Ishikawa (cell line): ENCODE measurements at regions not wholly inside any gene's neighbourhood (a gene's known extent, or its start where the extent isn't known, plus 50 kb on each side); places are given as distances from the start of the nearest gene placed in this dataset.

Experiments used
- CEBPB ChIP-seq: IDR thresholded peaks from 2 replicates; pipeline ENCODE4 v1.6.1; 2012
- CREB1 ChIP-seq: IDR thresholded peaks from 2 replicates; pipeline ENCODE4 v1.6.1; 2012; ENCODE audit warnings: low read depth
- EGR1 ChIP-seq: IDR thresholded peaks from 2 replicates; pipeline ENCODE4 v1.6.1; 2012
- EP300 ChIP-seq: IDR thresholded peaks from 2 replicates; pipeline ENCODE4 v1.6.1; 2012; ENCODE audit warnings: borderline replicate concordance
- FOXM1 ChIP-seq: IDR thresholded peaks from 2 replicates; pipeline ENCODE4 v1.6.1; 2012; ENCODE audit warnings: low read depth, borderline replicate concordance
- NFIC ChIP-seq: IDR thresholded peaks from 2 replicates; pipeline ENCODE4 v1.6.1; 2012
- RAD21 ChIP-seq: IDR thresholded peaks from 2 replicates; pipeline ENCODE4 v1.6.1; 2012; ENCODE audit warnings: low read depth
- TAF1 ChIP-seq: IDR thresholded peaks from 2 replicates; pipeline ENCODE4 v1.6.1; 2012; ENCODE audit warnings: low read depth, mild to moderate bottlenecking
- TCF12 ChIP-seq: IDR thresholded peaks from 2 replicates; pipeline ENCODE4 v1.6.1; 2012; ENCODE audit warnings: low read depth
- TEAD4 ChIP-seq: IDR thresholded peaks from 2 replicates; pipeline ENCODE4 v1.6.1; 2012
- USF1 ChIP-seq: IDR thresholded peaks from 2 replicates; pipeline ENCODE4 v1.6.1; 2012
- YY1 ChIP-seq: IDR thresholded peaks from 2 replicates; pipeline ENCODE4 v1.6.1; 2012; ENCODE audit warnings: low read depth
- ZBTB7A ChIP-seq: IDR thresholded peaks from 2 replicates; pipeline ENCODE4 v1.6.1; 2012; ENCODE audit warnings: low read depth
- TF ChIP-seq, protein P1 (sequence below): IDR thresholded peaks from 2 replicates; pipeline ENCODE4 v1.6.1; 2012; ENCODE audit warnings: low read depth, mild to moderate bottlenecking
- TF ChIP-seq, protein P2 (sequence below): IDR thresholded peaks from 2 replicates; pipeline ENCODE4 v1.6.1; 2012

DNA sequence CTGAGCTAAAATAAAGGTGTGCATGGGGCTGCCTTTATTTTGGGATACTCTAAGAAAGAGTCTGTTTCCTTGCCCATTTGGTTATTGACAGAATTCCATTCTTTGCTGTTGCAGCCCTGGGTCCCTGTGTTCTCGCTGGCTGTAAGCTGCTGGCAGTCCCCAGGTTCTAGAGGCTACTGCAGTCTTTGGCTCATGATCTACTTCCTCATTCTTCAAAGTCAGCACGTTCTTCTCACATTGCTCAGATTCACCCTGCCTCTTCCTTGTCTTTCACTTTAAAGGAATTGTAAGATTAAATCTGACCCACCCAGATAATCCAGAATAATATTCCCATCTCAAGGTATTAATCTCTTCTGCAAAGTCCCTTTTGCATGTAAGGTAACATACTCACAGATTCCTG is 620.3 kb downstream of the CCSER2 start:
- TF ChIP-seq, protein P1, sequence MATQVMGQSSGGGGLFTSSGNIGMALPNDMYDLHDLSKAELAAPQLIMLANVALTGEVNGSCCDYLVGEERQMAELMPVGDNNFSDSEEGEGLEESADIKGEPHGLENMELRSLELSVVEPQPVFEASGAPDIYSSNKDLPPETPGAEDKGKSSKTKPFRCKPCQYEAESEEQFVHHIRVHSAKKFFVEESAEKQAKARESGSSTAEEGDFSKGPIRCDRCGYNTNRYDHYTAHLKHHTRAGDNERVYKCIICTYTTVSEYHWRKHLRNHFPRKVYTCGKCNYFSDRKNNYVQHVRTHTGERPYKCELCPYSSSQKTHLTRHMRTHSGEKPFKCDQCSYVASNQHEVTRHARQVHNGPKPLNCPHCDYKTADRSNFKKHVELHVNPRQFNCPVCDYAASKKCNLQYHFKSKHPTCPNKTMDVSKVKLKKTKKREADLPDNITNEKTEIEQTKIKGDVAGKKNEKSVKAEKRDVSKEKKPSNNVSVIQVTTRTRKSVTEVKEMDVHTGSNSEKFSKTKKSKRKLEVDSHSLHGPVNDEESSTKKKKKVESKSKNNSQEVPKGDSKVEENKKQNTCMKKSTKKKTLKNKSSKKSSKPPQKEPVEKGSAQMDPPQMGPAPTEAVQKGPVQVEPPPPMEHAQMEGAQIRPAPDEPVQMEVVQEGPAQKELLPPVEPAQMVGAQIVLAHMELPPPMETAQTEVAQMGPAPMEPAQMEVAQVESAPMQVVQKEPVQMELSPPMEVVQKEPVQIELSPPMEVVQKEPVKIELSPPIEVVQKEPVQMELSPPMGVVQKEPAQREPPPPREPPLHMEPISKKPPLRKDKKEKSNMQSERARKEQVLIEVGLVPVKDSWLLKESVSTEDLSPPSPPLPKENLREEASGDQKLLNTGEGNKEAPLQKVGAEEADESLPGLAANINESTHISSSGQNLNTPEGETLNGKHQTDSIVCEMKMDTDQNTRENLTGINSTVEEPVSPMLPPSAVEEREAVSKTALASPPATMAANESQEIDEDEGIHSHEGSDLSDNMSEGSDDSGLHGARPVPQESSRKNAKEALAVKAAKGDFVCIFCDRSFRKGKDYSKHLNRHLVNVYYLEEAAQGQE, result no peak
- TF ChIP-seq TCF12 (no peak), EGR1 (no peak), RAD21 (no peak), CEBPB (no peak), FOXM1 (no peak), TEAD4 (no peak), EP300 (no peak), USF1 (no peak), ZBTB7A (no peak), CREB1 (no peak), TAF1 (no peak), YY1 (no peak), NFIC (no peak)
- TF ChIP-seq, protein P2, sequence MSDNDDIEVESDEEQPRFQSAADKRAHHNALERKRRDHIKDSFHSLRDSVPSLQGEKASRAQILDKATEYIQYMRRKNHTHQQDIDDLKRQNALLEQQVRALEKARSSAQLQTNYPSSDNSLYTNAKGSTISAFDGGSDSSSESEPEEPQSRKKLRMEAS, result no peak

DNA sequence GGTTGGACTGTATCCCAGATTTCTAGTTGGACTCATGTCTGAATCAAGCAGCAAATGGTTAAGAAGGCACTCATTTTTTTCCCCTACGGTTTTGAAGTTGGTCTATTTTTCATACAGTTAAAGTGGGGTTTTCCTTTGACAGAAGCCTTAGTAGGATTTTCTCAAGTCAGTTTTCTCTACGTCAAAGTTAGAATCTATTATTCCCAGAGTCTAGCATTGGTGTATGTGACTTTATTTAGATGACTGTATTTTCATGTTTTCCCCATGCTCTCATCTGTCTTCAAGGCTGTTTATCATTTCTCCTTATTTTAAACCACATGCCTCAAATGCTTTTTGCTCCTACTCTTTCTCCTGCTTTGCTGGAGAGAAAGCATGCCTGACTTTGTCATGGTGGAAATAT is 623.2 kb downstream of the CCSER2 start:
- TF ChIP-seq CEBPB (no peak), RAD21 (no peak), TEAD4 (no peak), TAF1 (no peak), EP300 (no peak), FOXM1 (no peak), ZBTB7A (no peak), EGR1 (no peak), TCF12 (no peak), NFIC (no peak), USF1 (no peak), YY1 (no peak), CREB1 (no peak)
- TF ChIP-seq, protein P1, result no peak
- TF ChIP-seq, protein P2, result no peak

DNA sequence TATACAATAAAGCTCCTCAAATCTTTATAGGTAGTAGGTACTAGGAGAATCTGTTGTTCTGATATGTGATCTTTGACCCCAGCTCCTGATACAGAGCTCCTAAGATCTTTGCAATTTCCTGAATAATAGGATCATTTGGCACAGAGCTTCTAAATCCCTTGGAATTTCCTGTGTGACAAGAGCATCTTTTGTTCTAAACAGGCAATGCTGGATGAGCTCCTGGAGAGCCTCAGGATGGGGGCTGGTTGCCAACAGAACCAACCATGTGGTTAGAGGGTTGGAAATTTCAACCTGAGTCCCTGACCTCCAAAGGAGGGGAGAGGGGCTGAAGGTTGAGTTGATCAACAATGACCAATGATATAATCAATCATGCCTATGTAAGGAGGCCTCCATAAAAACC is 629.0 kb downstream of the CCSER2 start:
- TF ChIP-seq YY1 (no peak), TAF1 (no peak), USF1 (no peak), ZBTB7A (no peak), FOXM1 (no peak), TEAD4 (no peak), EP300 (no peak), EGR1 (no peak), CEBPB (no peak), NFIC (no peak), TCF12 (no peak), RAD21 (no peak), CREB1 (no peak)
- TF ChIP-seq, protein P2, result no peak
- TF ChIP-seq, protein P1, result no peak

GRCh38 chr10:84965468-84965867 is 637.1 kb downstream of the CCSER2 start:
- TF ChIP-seq EP300 (no peak), EGR1 (no peak), RAD21 (no peak), CEBPB (no peak)
- TF ChIP-seq, protein P1, result no peak
